ENCODE measurements at regions not wholly inside any gene's neighbourhood (a gene's known extent, or its start where the extent isn't known, plus 50 kb on each side); places are given as distances from the start of the nearest gene placed in this dataset.

DNA sequence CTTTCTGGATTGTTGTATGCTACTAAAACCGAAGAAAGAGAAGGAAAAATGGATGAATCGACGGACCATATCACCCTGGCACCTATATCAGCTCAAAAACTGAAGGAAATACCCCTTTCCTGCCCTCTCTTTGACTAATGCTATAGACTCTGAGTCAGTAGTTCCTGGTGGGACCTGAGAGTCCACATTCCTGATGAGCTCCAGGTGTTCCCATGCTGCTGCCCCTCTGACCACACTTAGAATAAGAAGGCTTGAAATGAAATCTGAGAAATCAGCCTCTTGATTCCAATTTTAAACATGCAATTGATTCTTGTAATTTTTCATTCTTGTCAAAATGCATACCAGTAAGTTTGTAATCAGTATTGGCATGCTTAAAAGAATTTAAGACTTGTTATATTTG lies 75.2 kb downstream of the PRL start:
- Mint-ChIP-seq H3K27me3 (ENCODE audit: unreplicated experiment) (no peaks in the 10 kb centered on the region), H3K36me3 (ENCODE audit: insufficient read depth, unreplicated experiment) (no peaks in the 10 kb centered on the region), H3K4me3 (ENCODE audit: low read depth, unreplicated experiment) (peak overlapping the region; percentile 34), H3K9me3 (ENCODE audit: low read depth, unreplicated experiment) (no peaks in the 10 kb centered on the region), H3K4me1 (ENCODE audit: low read depth, unreplicated experiment) (peaks cover 13% of the 10 kb centered on the region), H3K27ac (ENCODE audit: unreplicated experiment) (peak overlapping the region; percentile 53)
- BruUV-seq (replicated peaks), result no TSS peak
- DNase-seq, result peak; percentile 79
- intact Hi-C loops (cut with micrococcal nuclease; ENCODE audit: unreplicated experiment), result loop anchor here (2.0 to 10.0 kb wide), 4 partner anchors 274 to 627 kb away; partner anchors contain the start of gene SOX4
- TF ChIP-seq, protein P1, sequence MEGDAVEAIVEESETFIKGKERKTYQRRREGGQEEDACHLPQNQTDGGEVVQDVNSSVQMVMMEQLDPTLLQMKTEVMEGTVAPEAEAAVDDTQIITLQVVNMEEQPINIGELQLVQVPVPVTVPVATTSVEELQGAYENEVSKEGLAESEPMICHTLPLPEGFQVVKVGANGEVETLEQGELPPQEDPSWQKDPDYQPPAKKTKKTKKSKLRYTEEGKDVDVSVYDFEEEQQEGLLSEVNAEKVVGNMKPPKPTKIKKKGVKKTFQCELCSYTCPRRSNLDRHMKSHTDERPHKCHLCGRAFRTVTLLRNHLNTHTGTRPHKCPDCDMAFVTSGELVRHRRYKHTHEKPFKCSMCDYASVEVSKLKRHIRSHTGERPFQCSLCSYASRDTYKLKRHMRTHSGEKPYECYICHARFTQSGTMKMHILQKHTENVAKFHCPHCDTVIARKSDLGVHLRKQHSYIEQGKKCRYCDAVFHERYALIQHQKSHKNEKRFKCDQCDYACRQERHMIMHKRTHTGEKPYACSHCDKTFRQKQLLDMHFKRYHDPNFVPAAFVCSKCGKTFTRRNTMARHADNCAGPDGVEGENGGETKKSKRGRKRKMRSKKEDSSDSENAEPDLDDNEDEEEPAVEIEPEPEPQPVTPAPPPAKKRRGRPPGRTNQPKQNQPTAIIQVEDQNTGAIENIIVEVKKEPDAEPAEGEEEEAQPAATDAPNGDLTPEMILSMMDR (IDR thresholded peaks at IDR 0.05; ENCODE audit: unreplicated experiment), result no peak
- CTCF ChIA-PET, result interaction anchor here (0.9 to 1.4 kb wide), 3 partner anchors 14 to 628 kb away, joined by 3 read pairs; partner anchors contain the start of gene SOX4

DNA sequence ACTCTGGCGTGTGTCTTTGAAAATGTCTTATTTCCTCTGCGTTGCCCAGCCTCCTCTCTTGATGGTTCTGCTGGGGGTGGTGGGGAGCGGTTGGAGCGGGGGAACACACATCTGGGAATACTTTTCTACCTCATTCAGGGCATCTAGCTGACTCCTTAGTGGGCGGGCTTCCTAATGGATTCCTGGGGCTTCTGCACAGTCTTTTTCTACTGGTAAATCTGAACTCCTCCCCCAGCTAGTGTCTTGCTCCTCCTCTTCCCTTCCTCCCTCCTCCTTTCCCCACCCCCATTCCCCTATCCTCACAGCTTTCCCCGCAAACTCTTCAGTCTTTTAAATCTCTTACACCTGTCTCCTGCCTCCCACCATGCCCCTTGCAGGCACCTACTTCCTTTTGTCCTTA lies 74.4 kb downstream of the PRL start:
- Mint-ChIP-seq H3K27ac (ENCODE audit: unreplicated experiment) (no peak overlapping the region), H3K4me1 (ENCODE audit: low read depth, unreplicated experiment) (peaks cover 13% of the 10 kb centered on the region), H3K36me3 (ENCODE audit: insufficient read depth, unreplicated experiment) (no peaks in the 10 kb centered on the region), H3K27me3 (ENCODE audit: unreplicated experiment) (no peaks in the 10 kb centered on the region), H3K4me3 (ENCODE audit: low read depth, unreplicated experiment) (no peak overlapping the region), H3K9me3 (ENCODE audit: low read depth, unreplicated experiment) (no peaks in the 10 kb centered on the region)
- no TSS peak for BruUV-seq (replicated peaks)
- TF ChIP-seq, protein P1 (IDR thresholded peaks at IDR 0.05; ENCODE audit: unreplicated experiment), result no peak
- CTCF ChIA-PET, result interaction anchor here (0.6 to 1.3 kb wide), 2 partner anchors 294 to 629 kb away, joined by 3 to 4 read pairs; partner anchors contain the start of gene SOX4
- DNase-seq, result no peak
- intact Hi-C loops (cut with micrococcal nuclease; ENCODE audit: unreplicated experiment), result loop anchor here (5.0 to 10.0 kb wide), 3 partner anchors 275 to 628 kb away; partner anchors contain the start of gene SOX4

DNA sequence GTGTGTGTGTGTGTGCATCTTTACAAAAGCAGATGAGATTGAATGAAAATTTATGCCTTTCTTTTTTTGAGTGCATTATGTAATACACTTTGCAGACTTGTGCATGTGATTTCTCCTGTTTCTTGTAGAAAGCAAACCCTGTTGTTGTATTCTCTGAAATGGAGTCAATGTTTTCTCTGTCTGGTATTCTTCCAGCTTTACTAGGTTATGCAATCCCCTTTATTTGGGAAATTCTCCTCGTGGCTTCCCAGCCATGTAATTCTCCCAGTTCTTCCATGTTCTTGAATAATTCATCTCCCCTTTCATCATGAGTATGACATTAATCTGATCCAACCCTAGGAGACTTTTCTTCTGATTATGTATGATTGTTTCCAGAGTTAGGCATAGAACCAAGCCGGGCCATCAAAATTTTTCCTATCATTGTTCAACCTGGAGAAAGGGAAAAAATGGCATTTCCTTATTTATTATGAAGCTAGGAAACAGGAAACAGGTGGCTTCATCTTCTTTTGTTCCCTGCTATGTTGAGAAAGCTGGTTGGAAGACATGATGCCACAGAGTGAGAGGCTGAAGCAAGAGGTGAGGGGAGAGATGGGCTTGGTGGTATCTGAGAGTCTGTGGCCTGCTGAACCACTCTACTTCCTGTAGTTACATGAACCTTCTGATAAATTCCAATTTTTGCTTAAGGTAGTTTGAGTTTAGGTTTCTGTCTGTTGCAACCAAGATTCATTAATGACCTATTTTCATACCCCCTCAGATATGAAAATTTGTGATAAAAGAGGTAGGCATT lies 68.8 kb downstream of the PRL start:
- intact Hi-C loops (cut with micrococcal nuclease; ENCODE audit: unreplicated experiment), result loop anchor here (10.0 kb wide), 2 partner anchors 493 to 633 kb away; partner anchors contain the start of gene SOX4
- BruUV-seq (replicated peaks), result no TSS peak
- no peaks in the 10 kb centered on the region for H3K36me3 Mint-ChIP-seq (ENCODE audit: insufficient read depth, unreplicated experiment)
- no peaks in the 10 kb centered on the region for H3K27me3 Mint-ChIP-seq (ENCODE audit: unreplicated experiment)
- no peak for DNase-seq
- TF ChIP-seq, protein P1 (IDR thresholded peaks at IDR 0.05; ENCODE audit: unreplicated experiment), result no peak
- peaks cover 2% of the 10 kb centered on the region for H3K9me3 Mint-ChIP-seq (ENCODE audit: low read depth, unreplicated experiment)
- H3K4me3 Mint-ChIP-seq (ENCODE audit: low read depth, unreplicated experiment), result no peak overlapping the region
- H3K4me1 Mint-ChIP-seq (ENCODE audit: low read depth, unreplicated experiment), result no peaks in the 10 kb centered on the region
- CTCF ChIA-PET, result interaction anchor here (0.7 kb wide), 2 partner anchors 13 to 821 kb away, joined by 3 to 4 read pairs; no protein-coding TSS in a partner anchor
- H3K27ac Mint-ChIP-seq (ENCODE audit: unreplicated experiment), result no peak overlapping the region

DNA sequence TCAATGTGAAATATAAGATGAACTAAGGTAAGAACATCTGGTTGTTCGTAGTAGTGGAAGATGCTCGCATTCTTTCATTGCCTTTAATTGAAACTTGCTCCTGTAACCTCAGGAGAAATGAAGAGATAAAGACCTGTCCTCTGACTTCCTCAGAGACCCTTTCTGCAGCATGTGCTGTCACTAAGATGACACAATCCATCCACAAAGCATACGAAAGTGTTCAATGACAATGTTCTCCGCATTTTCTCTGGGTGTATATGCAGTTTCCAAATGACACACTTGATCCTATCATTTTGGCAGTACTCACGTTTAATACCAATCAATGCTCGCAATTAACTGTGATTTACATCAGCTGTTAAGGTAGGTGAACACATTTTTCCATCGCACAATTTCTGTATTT lies 65.8 kb downstream of the PRL start:
- Mint-ChIP-seq H3K36me3 (ENCODE audit: insufficient read depth, unreplicated experiment) (no peaks in the 10 kb centered on the region), H3K27ac (ENCODE audit: unreplicated experiment) (no peak overlapping the region), H3K4me3 (ENCODE audit: low read depth, unreplicated experiment) (no peak overlapping the region), H3K4me1 (ENCODE audit: low read depth, unreplicated experiment) (no peaks in the 10 kb centered on the region), H3K9me3 (ENCODE audit: low read depth, unreplicated experiment) (peaks cover 5% of the 10 kb centered on the region), H3K27me3 (ENCODE audit: unreplicated experiment) (no peaks in the 10 kb centered on the region)
- TF ChIP-seq, protein P1 (IDR thresholded peaks at IDR 0.05; ENCODE audit: unreplicated experiment), result no peak
- intact Hi-C loops (cut with micrococcal nuclease; ENCODE audit: unreplicated experiment), result no loop called here
- no peak for DNase-seq
- BruUV-seq (replicated peaks), result no TSS peak
- CTCF ChIA-PET, result no interaction called here

All from Calu3 (cell line).